Stimulated activated CD8-positive, alpha-beta memory T cell treated with anti-CD3 and anti-CD28 coated beads, Interleukin-15, amount 100 ng/mL, for 1 hour (primary cell): ENCODE measurements at regions not wholly inside any gene's neighbourhood (a gene's known extent, or its start where the extent isn't known, plus 50 kb on each side); places are given as distances from the start of the nearest gene placed in this dataset.

ENCODE experiments used
- DNase-seq: peaks from one replicate; pipeline ENCODE4 v3.0.0-alpha.2; 2020; ENCODE audit warnings: low read depth

DNA sequence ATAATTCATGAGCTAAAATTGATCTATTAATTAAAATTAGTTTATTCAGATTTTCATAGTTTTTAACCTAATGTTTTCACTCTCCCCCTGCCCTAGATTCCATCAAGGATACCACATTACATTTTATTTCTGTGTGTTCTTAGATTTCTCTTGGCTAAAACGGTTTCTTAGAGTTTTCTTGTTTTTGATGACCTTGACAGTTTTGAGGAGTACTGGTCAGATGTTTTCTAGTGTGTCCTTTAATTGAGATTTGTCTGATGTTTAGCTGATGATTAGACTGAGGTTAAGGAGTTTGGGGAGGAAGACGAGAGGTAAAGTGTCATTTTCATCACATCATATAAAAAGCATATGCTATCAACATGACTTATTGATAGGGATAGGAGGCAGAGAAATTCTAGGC is 475.9 kb downstream of the SQOR start:
- no peak for DNase-seq

DNA sequence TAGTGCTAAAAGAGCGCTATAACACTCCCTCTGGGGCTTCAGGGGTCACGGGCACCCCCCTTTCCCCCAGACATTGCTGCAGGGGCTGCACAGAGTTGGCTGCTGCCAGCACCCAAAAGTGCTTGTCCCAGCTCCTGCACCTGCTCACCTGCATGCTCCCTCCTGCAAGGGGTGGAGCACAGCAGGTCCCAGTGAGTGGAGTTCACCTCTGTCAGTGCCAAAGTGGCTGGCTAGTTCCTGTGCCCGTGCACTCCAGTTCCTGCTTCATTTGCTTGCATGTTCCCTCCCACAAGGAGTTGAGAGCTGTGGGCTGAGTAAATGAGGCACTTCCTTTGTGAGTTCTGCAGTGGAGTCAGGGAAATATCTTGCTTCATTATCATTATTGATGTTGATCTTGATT is 476.9 kb downstream of the SQOR start:
- no peak for DNase-seq

DNA sequence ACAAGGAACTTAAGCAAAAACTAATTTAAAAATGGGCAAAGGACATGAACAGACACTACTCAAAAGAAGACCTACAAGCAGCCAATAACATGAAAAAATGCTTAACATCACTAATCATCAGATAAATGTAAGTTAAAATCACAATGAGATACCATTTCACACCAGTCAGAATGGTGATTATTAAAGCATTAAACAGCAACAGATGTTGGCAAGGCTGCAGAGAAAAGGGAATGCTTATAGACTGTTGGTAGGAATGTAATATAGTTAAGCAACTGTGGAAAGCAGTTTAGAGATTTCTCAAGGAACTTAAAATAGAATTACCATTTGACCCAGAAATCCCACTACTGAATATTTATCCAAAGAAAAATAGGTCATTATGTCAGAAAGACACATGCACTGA is 482.2 kb downstream of the SQOR start:
- no peak for DNase-seq

DNA sequence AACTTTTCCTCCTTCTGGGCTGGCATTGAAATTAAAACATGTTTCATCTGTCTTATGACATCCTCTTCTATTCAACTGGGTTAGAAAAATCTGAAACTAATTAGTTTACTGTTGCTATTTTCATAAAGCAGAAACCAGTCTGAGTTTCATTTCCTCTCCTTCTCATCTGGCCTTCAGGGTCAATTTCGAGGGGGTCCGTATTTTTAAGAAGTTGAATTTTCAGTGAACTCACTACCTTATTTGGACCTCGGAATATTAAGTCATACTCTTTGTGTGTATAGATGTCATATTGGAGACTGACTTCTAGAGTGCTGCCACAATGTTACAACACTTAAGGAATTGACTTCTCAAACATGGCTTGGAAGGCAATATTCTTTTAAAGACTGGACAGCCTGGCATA is 485.9 kb downstream of the SQOR start:
- DNase-seq, result no peak

DNA sequence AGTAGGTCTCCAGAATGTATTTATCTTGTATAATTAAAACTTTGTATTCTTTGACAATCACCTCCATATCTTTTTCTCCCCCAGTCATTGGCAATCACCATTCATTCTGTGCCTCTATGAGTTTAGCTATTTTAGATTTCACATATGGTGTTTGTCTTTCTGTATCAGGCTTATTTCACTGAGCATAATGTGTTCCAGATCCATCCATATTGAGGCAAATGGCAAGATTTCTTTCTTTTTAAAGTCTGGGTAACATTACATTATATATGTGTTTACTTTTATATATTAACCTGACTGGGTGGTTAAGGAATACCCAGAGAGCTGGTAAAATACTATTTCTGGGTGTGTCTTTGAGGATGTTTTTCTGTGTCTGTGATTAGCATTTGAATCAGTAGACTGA is 486.6 kb downstream of the SQOR start:
- no peak for DNase-seq

DNA sequence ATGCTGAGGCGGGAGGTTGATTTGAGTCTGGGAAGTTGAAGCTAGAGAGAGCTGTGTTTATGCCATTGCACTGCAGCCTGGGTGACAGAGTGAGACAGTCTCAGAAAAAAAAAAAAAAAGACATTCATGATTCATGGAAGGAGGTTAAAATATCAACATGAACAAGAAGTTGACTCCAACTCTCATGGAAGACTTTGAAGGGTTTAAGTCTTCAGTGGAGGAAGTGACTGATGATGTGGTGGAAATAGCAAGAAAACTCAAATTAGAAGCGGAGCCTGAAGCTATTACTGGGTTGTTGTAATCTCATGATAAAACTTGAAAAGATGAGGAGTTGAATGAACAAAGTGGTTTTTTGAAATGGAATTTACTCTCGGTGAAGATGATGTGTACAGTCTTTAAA is 491.8 kb downstream of the SQOR start:
- no peak for DNase-seq

DNA sequence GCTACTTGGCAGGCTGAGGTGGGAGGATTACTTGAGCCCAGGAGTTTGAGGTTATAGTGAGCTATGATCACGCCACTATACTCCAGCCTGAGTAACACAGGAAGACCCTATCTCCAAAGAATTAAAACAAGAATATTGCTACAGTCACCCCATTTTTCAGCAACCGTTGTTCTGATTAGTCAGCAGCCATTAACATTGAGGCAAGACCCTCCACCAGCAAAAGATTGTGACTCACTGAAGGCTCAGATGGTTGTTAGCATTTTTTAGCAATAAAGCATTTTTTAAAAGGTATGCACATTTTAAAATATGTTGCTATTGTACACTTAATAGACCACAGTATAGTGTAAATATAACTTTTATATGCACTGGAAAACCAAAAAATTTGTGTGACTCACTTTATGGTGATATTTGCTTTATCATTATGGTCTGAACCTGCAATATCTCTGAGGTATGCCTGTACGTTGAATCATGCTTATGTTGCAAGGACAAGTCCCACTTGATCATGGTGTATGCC is 492.6 kb downstream of the SQOR start:
- no peak for DNase-seq

DNA sequence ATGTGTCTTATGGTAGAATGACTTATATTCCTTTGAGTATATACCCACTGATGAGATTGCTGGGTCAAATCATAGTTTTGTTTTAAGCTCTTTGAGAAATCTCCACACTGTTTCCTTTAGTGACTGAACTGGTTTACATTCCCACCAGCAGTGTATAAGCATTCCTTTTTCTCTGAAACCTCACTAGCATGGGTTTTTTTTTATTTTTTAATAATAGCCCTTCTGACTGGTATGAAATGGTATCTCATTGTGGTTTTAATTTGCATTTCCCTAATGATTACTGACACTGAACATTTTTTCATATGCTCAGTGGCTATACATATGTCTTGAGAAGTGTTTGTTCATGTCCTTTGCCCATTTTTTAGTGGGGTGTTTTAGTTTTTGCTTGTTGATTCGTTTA is 494.3 kb downstream of the SQOR start:
- no peak for DNase-seq

DNA sequence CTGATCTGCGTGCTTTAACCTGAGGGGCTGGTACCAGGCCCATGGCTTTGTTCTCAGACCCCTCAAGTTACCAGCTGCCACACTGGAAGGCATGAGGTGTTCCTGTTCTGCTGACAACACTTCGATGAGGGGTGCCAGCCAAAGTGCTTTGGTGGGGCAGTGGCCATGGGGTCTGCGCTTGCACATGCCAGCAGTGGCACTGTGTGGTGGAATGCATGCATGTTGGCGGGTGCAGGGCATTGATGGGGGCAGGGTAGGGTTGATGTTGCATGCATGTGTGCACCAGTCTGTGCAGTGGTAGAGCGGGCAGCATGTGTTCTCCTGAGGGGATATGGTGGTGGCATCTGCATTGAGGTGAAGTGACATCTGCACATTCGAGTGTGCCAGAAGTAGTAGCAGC is 497.0 kb downstream of the SQOR start:
- no peak for DNase-seq

DNA sequence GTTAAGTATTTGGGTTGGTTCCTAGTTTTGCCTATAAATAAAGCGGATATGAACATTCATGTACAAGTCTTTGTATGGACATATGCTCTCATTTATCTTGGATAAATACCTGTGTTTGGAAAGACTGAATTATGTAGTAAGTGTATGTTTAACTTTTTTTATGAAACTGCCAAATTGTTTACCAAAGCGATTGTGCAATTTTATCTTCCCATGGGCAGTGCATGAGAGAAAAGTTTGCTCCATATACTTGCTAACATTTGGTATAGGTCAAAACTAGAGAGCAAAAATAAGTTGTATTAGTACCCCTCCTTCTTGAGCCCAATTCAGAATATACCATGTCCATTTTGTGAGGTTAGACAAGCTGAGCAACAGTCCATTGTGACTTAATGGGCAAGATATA is 502.6 kb downstream of the SQOR start:
- DNase-seq, result no peak

DNA sequence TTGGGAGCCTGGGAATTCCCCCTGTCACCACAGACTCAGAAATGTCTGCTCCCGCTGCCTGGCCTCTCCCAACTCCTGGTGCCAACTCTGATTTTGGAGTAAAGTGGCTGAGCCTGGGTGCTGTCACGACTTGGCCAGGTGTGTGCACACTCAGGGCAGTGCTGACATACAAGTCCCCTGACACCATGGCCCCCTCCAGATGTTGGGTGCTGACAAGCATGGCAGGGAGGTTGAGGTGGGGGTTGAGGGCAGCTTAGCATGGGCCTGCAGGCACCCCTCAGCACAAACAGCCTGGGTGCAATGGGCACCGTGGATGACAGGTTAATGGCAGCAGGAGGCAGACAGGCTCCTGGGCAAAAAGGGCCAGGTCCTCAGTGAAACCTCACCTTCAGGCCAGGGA is 511.2 kb downstream of the SQOR start:
- DNase-seq, result no peak

DNA sequence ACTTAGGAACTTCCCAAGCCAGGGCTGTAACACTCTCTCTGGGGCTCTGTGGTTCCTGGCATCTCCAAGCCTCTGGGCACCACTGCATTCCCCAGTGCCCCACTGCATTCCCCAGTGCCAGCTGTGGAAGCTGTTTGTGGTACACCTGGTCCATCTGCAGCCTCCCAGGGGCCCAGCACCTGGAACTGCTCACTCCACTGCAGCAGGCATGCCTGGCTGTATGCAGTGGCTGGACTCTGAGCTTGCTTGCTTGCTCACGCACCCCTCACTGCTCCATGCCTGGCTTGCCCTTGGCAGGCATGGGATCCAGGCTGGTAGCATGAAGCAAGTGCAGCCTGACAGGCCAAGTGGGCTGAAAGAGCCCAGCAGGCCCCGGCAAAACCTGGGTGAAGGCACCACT is 512.1 kb downstream of the SQOR start:
- no peak for DNase-seq

DNA sequence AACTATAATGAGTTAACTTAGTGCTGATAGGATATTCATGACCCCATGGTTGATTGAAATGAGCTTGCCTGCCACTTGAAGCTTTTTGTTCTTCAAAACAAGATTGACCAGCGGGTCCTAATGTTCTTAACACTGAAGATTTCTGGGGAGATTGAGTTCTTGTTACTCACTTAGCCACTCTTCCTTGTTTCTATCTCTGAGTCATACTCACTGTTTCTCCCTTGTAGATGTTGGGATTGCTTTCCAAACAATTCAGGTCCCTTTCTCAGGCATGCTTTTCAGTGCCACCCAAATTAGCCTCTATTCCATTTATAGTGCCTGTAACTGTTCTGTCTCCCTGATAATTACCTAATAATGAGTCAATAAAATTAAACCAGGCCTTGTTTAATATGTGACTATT is 517.0 kb downstream of the SQOR start:
- no peak for DNase-seq

DNA sequence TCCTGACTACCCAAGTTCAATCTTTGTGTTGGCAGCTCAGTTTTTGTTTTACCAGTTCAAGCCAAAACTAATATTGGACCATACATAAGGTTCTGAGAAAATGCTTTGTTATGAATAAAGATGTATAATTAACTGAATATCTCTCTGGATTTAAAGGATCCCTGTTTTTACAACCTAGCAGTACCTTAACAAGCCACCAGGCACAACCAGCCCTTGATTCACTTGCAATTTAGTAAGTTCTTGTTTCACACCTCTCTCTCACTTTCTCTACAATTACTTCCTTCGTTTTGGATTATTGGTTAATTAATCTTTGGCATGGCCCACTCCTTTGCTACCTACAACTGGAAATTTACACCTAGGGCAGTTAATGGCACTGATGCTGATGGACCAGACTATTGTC is 531.9 kb downstream of the SQOR start:
- DNase-seq, result no peak

DNA sequence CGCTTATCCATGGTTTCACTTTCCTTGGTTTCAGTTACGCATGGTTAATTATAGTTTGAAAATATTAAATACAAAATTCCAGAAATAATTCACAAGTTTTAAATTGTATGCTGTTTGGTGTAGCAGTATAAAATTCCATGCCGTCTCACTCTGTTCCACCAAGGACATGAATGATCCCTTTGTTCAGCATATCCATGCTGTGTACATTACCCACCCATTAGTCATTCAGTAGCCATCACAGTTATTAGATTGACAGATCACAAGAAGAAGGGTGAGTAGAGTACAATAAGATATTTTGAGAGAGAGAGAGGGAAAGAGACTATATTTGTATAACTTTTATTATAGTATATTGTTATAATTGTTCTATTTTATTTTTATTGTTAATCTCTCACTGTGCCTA is 535.5 kb downstream of the SQOR start:
- DNase-seq, result no peak

DNA sequence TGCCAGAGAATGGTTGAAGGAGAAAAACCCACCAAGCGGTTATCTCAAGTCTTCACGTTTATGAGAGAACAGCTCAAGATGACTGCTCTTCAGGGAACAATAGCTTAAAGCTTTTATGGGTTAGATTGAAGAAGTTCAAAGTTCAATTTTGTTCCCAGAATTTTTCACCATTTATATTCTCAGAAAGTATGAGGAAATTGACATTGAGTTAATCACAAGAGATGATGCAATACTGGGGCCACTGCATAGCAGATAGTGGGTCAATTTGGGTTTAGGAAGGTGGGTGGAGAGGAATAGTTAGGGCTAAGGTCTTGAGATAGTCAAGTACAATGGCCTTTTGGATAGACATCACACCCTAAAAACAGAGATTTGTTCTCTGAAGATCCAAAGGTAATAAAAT is 539.3 kb downstream of the SQOR start:
- DNase-seq, result no peak

DNA sequence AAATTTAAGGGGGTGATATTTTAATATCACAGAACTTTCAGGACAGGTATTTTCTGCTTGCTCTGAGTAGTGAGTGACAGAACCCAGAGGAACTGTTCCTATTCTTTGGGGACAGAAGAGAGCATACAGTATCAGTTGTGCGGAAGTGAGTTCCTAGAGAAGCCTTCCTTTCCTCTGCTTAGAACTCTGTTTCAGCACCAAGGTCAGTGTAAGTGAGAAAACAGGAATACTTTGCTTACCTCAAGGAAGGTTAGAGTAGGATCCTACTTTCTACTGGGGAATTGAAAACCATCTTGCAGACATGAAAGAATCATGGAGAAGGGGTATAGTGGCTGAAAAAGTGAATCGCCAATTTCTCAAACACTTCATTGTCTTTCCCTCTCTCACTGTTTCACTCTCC is 542.4 kb downstream of the SQOR start:
- DNase-seq, result no peak

DNA sequence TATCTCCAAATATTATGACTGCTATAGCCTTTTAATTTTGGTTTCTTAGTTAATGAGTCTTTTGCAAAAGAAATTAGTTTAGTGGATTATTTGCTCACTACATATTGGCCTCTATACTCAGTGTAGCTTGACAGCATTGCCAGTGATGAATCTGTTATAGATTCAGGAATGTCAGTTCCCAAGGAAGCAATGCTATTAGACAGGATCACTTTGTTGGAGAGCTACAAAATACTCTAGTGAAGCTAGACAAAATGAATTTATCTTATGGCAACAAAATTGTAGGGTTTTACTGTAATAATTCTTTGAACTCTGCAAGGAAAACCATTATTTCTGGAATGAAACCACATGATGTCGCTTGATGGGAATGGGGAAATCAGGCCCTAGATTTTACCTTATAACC is 543.3 kb downstream of the SQOR start:
- no peak for DNase-seq

DNA sequence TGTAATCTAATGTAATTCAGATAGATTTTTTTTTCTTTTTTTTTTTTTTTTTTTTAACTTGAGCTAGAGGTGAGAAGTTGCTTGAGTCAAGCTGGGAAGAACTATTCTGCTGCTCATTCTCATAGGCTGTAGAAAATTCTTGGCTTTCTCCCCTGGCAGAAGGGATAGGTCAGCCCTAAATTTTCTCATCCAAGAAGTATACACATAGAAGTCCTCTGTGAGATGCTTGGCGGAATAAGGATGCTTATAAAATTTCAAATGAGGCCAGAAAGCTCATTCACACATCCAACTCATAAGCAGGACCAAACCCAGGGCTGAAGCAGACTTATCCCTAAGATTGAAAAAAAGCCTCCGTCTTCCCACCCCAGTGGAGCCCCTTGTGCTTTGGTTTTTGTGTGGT is 572.5 kb downstream of the SQOR start:
- DNase-seq, result no peak

DNA sequence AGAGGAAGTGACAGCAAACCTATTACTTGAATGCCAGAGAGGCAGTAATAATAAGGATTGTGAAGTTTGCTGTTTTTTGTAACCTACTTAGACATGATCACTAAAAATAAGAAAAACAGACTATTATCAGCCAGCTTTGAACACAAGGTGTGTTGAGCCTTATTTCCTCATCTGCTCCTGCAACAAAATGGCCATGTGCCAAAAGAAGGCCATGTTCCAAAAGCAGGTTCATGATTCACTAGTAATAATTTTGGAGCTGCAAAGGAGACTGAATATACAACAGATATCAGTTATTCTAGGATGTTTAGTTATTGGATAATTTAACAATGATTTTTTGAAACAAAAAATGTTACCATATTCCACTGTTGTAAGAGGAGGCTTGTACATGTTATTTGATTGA is 578.7 kb downstream of the SQOR start:
- DNase-seq, result no peak

DNA sequence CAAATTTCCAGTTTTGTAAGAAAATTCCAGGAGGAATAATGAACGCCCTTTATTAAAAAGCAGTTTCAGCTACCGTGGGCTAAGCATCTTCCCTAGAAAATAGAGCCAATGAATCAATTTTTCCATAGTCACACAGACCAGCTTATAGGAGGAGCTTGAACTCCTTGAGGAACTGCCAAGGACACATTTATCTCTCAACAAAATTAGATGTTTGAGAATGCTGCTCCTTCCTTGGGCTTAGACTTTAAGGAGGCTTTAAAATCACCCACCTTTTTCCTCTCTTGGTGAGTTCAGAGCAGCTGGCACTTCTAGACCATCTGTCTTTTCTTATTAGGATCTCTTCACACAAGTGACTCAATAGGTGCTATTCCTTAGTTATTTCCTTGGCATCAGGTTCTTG is 588.0 kb downstream of the SQOR start:
- no peak for DNase-seq

DNA sequence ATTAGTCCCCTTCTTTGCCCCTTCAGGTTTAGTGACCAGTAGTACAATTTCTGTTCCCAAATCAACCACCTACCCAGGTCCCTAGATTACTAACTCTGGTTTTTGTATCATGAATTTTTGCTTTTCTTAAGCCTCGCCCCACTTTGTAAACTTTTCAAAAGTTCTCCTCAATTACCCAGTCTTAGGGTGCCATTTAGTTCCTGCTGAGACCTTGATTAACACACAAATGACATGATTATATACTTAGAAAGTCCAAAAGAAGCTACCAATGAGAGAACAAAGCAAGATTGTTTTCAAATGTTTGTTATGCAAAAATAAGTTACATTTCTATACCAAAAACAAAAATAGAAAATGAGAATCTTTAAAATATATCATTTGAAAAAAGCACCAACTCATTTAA is 594.4 kb downstream of the SQOR start:
- no peak for DNase-seq

DNA sequence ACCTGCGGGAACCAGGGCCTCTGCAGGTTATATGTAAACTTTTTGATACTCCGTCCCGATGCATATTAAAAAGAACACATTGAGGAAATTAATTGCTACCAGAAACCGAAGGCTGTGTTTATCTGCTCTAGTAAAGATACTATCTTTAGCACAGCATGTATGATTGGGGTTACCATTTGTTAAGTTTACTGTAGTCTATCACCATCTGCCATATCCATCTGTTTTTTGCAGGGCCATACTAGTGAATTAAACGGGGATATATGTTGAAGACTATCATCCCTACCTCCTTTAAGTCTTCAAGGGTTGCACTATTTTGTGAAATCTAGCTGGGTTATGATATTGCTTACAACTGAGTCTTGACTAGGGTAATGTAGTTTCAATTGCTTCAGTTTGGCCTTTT is 597.0 kb downstream of the SQOR start:
- DNase-seq, result no peak

DNA sequence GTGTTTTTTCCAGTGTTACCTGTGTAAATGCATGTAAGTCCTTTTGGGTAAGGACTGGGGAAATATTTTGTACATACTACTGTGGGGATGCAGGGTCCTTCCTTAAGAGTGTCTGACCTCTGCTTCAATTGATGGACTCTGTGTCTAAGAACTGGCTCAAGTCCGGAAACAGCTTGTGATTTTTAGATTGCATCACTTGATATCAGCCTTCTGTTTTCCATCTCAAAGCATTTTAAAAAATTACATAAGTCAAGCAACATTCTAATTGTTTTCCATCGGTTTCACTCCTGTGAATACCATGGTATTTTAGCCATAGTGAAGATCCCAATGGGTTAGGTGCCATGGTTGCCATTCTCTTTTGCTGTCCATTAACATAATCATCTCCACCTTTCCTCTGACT is 597.6 kb downstream of the SQOR start:
- DNase-seq, result no peak

DNA sequence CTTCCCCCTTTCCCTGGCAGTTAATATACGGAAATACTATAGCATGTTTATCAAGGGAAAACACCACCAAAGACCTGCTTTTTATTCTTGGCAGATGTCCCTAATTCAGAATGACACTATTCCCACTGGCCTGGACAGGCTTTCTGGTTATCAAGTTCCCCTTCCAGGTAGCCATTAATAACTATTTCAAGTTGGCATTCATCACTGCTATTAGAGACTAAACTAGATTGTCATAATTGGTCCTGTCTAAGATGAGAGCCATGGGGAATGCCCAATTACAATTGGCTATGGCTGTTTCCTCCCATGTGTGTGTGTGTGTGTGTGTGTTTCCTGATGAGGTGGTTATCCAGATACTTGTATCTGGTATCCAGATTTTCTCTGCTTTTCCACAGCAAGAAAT is 608.1 kb downstream of the SQOR start:
- DNase-seq, result no peak
